H9 (cell line): ENCODE measurements at regions not wholly inside any gene's neighbourhood (a gene's known extent, or its start where the extent isn't known, plus 50 kb on each side); places are given as distances from the start of the nearest gene placed in this dataset.

Source experiments
- DNase-seq: peaks from one replicate; pipeline ENCODE4 v3.0.0-alpha.2; 2017
- H2AFZ ChIP-seq: one replicate; pipeline ENCODE4 v1.6.1; 2013; ENCODE audit warnings: mild to moderate bottlenecking, low read length, control low read depth, moderate library complexity
- H2AK5ac ChIP-seq: 2 replicates; pipeline ENCODE4 v1.6.1; 2013; ENCODE audit warnings: low read length, control low read depth, mixed read lengths; ENCODE audit not compliant: insufficient read length
- H2BK120ac ChIP-seq: one replicate; pipeline ENCODE4 v1.6.1; 2013; ENCODE audit warnings: low read depth, mild to moderate bottlenecking, low read length, control low read depth, inconsistent platforms; ENCODE audit not compliant: poor library complexity, severe bottlenecking
- H2BK12ac ChIP-seq: 2 replicates; pipeline ENCODE4 v1.6.1; 2013; ENCODE audit warnings: low read length, control low read depth, mixed read lengths, low read depth; ENCODE audit not compliant: insufficient read length
- H2BK15ac ChIP-seq: 2 replicates; pipeline ENCODE4 v1.6.1; 2013; ENCODE audit warnings: low read depth, low read length, control low read depth
- H2BK20ac ChIP-seq: one replicate; pipeline ENCODE4 v1.6.1; 2013; ENCODE audit warnings: low read depth, mild to moderate bottlenecking, low read length, control low read depth, inconsistent platforms; ENCODE audit not compliant: poor library complexity, severe bottlenecking
- H2BK5ac ChIP-seq: 2 replicates; pipeline ENCODE4 v1.6.1; 2013; ENCODE audit warnings: low read length, control low read depth, mixed read lengths; ENCODE audit not compliant: insufficient read length
- H3K14ac ChIP-seq: 2 replicates; pipeline ENCODE4 v1.6.1; 2013; ENCODE audit warnings: low read length, control low read depth; ENCODE audit not compliant: insufficient read depth
- H3K18ac ChIP-seq: 2 replicates; pipeline ENCODE4 v1.6.1; 2013; ENCODE audit warnings: low read depth, mild to moderate bottlenecking, mixed read lengths, low read length, control low read depth; ENCODE audit not compliant: insufficient read length
- H3K23ac ChIP-seq: 2 replicates; pipeline ENCODE4 v1.6.1; 2013; ENCODE audit warnings: low read length, control low read depth, mixed read lengths, low read depth; ENCODE audit not compliant: insufficient read length
- H3K23me2 ChIP-seq: 2 replicates; pipeline ENCODE4 v1.6.1; 2013; ENCODE audit warnings: low read depth, mild to moderate bottlenecking, mixed read lengths, low read length, control low read depth; ENCODE audit not compliant: insufficient read length, poor library complexity, severe bottlenecking
- H3K27ac ChIP-seq: 2 replicates; pipeline ENCODE4 v1.5.1; 2013; ENCODE audit warnings: low read length, control low read depth, mixed read lengths, low read depth; ENCODE audit not compliant: insufficient read length
- H3K27me3 ChIP-seq: 2 replicates; pipeline ENCODE4 v1.6.1; 2013; ENCODE audit warnings: low read length, control low read depth, inconsistent platforms; ENCODE audit not compliant: insufficient read depth
- H3K4ac ChIP-seq: 2 replicates; pipeline ENCODE4 v1.6.1; 2013; ENCODE audit warnings: low read depth, mild to moderate bottlenecking, control low read depth, inconsistent platforms, low read length, moderate library complexity
- H3K4me1 ChIP-seq: 2 replicates; pipeline ENCODE4 v1.6.1; 2013; ENCODE audit warnings: low read length, control low read depth, inconsistent platforms; ENCODE audit not compliant: insufficient read depth
- H3K4me2 ChIP-seq: 2 replicates; pipeline ENCODE4 v1.6.1; 2013; ENCODE audit warnings: low read length, control low read depth, mixed read lengths; ENCODE audit not compliant: insufficient read length, insufficient read depth
- H3K56ac ChIP-seq: 2 replicates; pipeline ENCODE4 v1.6.1; 2013; ENCODE audit warnings: low read depth, mild to moderate bottlenecking, mixed read lengths, low read length, control low read depth; ENCODE audit not compliant: insufficient read length
- H3K79me1 ChIP-seq: 2 replicates; pipeline ENCODE4 v1.6.1; 2013; ENCODE audit warnings: low read depth, mild to moderate bottlenecking, moderate library complexity, low read length, control low read depth, inconsistent platforms; ENCODE audit not compliant: insufficient read depth, poor library complexity, severe bottlenecking
- H3K79me2 ChIP-seq: 2 replicates; pipeline ENCODE4 v1.6.1; 2013; ENCODE audit warnings: low read length, control low read depth, inconsistent platforms; ENCODE audit not compliant: insufficient read depth
- H3K9ac ChIP-seq: 2 replicates; pipeline ENCODE4 v1.6.1; 2013; ENCODE audit warnings: low read length, control low read depth, mixed read lengths; ENCODE audit not compliant: insufficient read length; ENCODE audit errors: extremely low read depth
- H3K9me3 ChIP-seq: one replicate; pipeline ENCODE4 v1.6.1; 2013; ENCODE audit warnings: low read depth, low read length, inconsistent platforms; ENCODE audit not compliant: control insufficient read depth
- H3T11ph ChIP-seq: one replicate; pipeline ENCODE4 v1.6.1; 2013; ENCODE audit warnings: mild to moderate bottlenecking, low read length, control low read depth, inconsistent platforms
- H4K20me1 ChIP-seq: one replicate; pipeline ENCODE4 v1.6.1; 2013; ENCODE audit not compliant: control insufficient read depth, insufficient read length, insufficient read depth
- H4K5ac ChIP-seq: 2 replicates; pipeline ENCODE4 v1.6.1; 2013; ENCODE audit warnings: low read depth, mild to moderate bottlenecking, mixed read lengths, low read length, control low read depth; ENCODE audit not compliant: insufficient read length
- H4K8ac ChIP-seq: replicated peaks from 2 replicates; pipeline ENCODE4 v1.6.1; 2013; ENCODE audit warnings: low read length, control low read depth, mixed read lengths, low read depth; ENCODE audit not compliant: insufficient read length
- H4K91ac ChIP-seq: 2 replicates; pipeline ENCODE4 v1.6.1; 2013; ENCODE audit warnings: low read depth, mild to moderate bottlenecking, moderate library complexity, mixed read lengths, low read length, control low read depth; ENCODE audit not compliant: insufficient read length
- H3K27ac Mint-ChIP-seq, 3 experiments: 2 replicates in 2 of 3; 3 replicates in 1 of 3; pipeline ENCODE4 v1.8.0; 2020 to 2021; ENCODE audit warnings: mixed read lengths in 3 of 3, mild to moderate bottlenecking in 1 of 3, moderate library complexity in 1 of 3
- H3K27me3 Mint-ChIP-seq: 2 replicates; pipeline ENCODE4 v1.8.0; 2021; ENCODE audit warnings: low read depth, mild to moderate bottlenecking, moderate library complexity, mixed read lengths
- H3K36me3 Mint-ChIP-seq, 3 experiments: 2 replicates in 2 of 3; 3 replicates in 1 of 3; pipeline ENCODE4 v1.8.0; 2020 to 2021; ENCODE audit warnings: low read depth in 3 of 3, mixed read lengths in 3 of 3; ENCODE audit not compliant: insufficient read depth in 1 of 3
- H3K4me1 Mint-ChIP-seq, 2 experiments: 2 replicates each; pipeline ENCODE4 v1.8.0; 2020; ENCODE audit warnings: mixed read lengths in 2 of 2
- H3K4me3 Mint-ChIP-seq, 2 experiments: 2 replicates in 1 of 2; 3 replicates in 1 of 2; pipeline ENCODE4 v1.8.0; 2020 to 2021; ENCODE audit warnings: mild to moderate bottlenecking in 2 of 2, mixed read lengths in 2 of 2, moderate library complexity in 1 of 2
- H3K9me3 Mint-ChIP-seq, 2 experiments: 2 replicates in 1 of 2; 3 replicates in 1 of 2; pipeline ENCODE4 v1.8.0; 2020; ENCODE audit warnings: mild to moderate bottlenecking in 2 of 2, mixed read lengths in 2 of 2, moderate library complexity in 1 of 2
- CTCF ChIP-seq: fragments of 200-600 bp; sonication (generic); conservative IDR thresholded peaks from 3 replicates; pipeline ENCODE4 v1.8.0; 2021; ENCODE audit warnings: antibody characterized with exemption, mild to moderate bottlenecking
- whole genome bisulfite sequencing: extraction: QIAGEN DNeasy Blood & Tissue Kit; methylation state at CpG from one replicate; pipeline ENCODE4 v1.1.7; 2013; ENCODE audit warnings: missing lambda C conversion rate, low lambda C conversion rate, mixed read lengths; ENCODE audit not compliant: insufficient read length; ENCODE audit errors: extremely low coverage; 5-methylcytosine and 5-hydroxymethylcytosine counted together

DNA sequence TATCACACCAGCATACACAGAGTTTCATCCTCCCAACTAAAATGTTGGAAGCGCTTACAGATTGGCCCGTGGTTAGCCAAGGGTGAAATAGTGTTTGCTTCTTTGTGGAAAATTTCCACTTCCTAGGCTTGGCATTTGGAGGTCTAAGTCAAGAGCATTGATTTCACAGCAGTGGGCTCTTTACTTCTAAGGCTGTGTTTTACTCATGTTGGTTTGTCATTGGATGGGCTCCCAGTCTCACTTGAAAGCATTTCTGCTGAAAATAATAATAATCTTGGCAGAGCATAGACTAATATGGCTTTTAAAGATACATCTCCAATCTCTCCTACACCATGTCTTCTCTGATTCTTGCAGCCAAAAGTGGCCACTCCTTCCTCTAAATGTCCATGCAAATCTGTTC lies 82.9 kb downstream of the DYNAP start:
- Histone ChIP-seq H3K79me1 (no peaks in the 10 kb centered on the region), H2BK20ac (no peak overlapping the region), H2AK5ac (no peak overlapping the region), H3K9me3 (peaks cover 7% of the 10 kb centered on the region), H3K23ac (no peak overlapping the region), H2AFZ (no peak overlapping the region), H3K4me1 (no peaks in the 10 kb centered on the region), H2BK120ac (no peak overlapping the region), H4K20me1 (no peaks in the 10 kb centered on the region), H3K27me3 (no peaks in the 10 kb centered on the region), H4K5ac (no peak overlapping the region), H4K91ac (no peak overlapping the region), H3K23me2 (no peaks in the 10 kb centered on the region), H3K4me2 (no peak overlapping the region), H2BK12ac (no peak overlapping the region), H3K18ac (no peak overlapping the region), H2BK15ac (no peak overlapping the region), H3K56ac (no peak overlapping the region), H2BK5ac (no peak overlapping the region), H3K79me2 (no peaks in the 10 kb centered on the region), H4K8ac (no peak overlapping the region), H3K9ac (no peak overlapping the region), H3T11ph (no peak overlapping the region), H3K27ac (no peak overlapping the region), H3K14ac (no peak overlapping the region), H3K4ac (no peak overlapping the region)
- no peak for DNase-seq
- Mint-ChIP-seq H3K9me3 (peaks cover 13 to 25% of the 10 kb centered on the region in 2 experiments), H3K4me3 (no peak overlapping the region), H3K4me1 (no peaks in the 10 kb centered on the region), H3K27ac (no peak overlapping the region), H3K27me3 (no peaks in the 10 kb centered on the region), H3K36me3 (peaks cover 3 to 24% (median 9%) of the 10 kb centered on the region in 3 experiments; a peak in 5 of 7 replicates)
- TF ChIP-seq CTCF: no peak
- WGBS: no CpG with 5 or more reads among the region's 2 CpGs
